ENCODE measurements at regions not wholly inside any gene's neighbourhood (a gene's known extent, or its start where the extent isn't known, plus 50 kb on each side); places are given as distances from the start of the nearest gene placed in this dataset.
"Not testable (repeated sequence)": the region's sequence is repeated elsewhere in the genome, so short reads cannot be mapped to it uniquely, and the experiment has no call there.

- not testable (repeated sequence) for H3K4me3 ChIP-seq (ENCODE audit: insufficient read depth, low read depth, low read length); H3K4me3 Mint-ChIP-seq (ENCODE audit: unreplicated experiment); H3K27me3 ChIP-seq (ENCODE audit: insufficient read depth, low read length); H3K9me3 ChIP-seq (ENCODE audit: insufficient read depth, low read depth, low read length); H3K79me2 ChIP-seq (ENCODE audit: insufficient read depth, low read length); H3K4me2 ChIP-seq (ENCODE audit: low read length); H3K36me3 ChIP-seq (ENCODE audit: insufficient read depth, low read length); H3K4me1 Mint-ChIP-seq (ENCODE audit: low read depth, unreplicated experiment); DNase-seq (ENCODE audit: low read depth); H3K9me3 Mint-ChIP-seq (ENCODE audit: unreplicated experiment); H3K9ac ChIP-seq (ENCODE audit: low read length); H3K27ac Mint-ChIP-seq (ENCODE audit: unreplicated experiment); H3K4me1 ChIP-seq (ENCODE audit: insufficient read depth, low read length); H4K20me1 ChIP-seq (ENCODE audit: insufficient read depth, low read length); H3K27ac ChIP-seq (ENCODE audit: low read depth, low read length); FAIRE-seq; H3K36me3 Mint-ChIP-seq (ENCODE audit: low read depth, unreplicated experiment); H2AFZ ChIP-seq (ENCODE audit: low read depth, low read length)
- H3K27me3 Mint-ChIP-seq (ENCODE audit: low read depth, unreplicated experiment): peaks cover 12% of the 10 kb centered on the region
These were observed 171.5 kb downstream of the UNC5CL start for GRCh38 chr6:40867527-40867926.

GRCh38 chr6:40865259-40865658 is 173.8 kb downstream of the UNC5CL start:
- DNase-seq (ENCODE audit: low read depth); H3K4me3 ChIP-seq (ENCODE audit: insufficient read depth, low read depth, low read length); H3K27me3 ChIP-seq (ENCODE audit: insufficient read depth, low read length); H3K9me3 Mint-ChIP-seq (ENCODE audit: unreplicated experiment); FAIRE-seq; H3K36me3 ChIP-seq (ENCODE audit: insufficient read depth, low read length); H3K27me3 Mint-ChIP-seq (ENCODE audit: low read depth, unreplicated experiment); H3K4me3 Mint-ChIP-seq (ENCODE audit: unreplicated experiment); H4K20me1 ChIP-seq (ENCODE audit: insufficient read depth, low read length); H3K79me2 ChIP-seq (ENCODE audit: insufficient read depth, low read length); H2AFZ ChIP-seq (ENCODE audit: low read depth, low read length); H3K9me3 ChIP-seq (ENCODE audit: insufficient read depth, low read depth, low read length); H3K4me1 ChIP-seq (ENCODE audit: insufficient read depth, low read length); H3K27ac ChIP-seq (ENCODE audit: low read depth, low read length); H3K4me1 Mint-ChIP-seq (ENCODE audit: low read depth, unreplicated experiment); H3K27ac Mint-ChIP-seq (ENCODE audit: unreplicated experiment); H3K36me3 Mint-ChIP-seq (ENCODE audit: low read depth, unreplicated experiment); H3K4me2 ChIP-seq (ENCODE audit: low read length); H3K9ac ChIP-seq (ENCODE audit: low read length): not testable (repeated sequence)

GRCh38 chr6:40860443-40860842 is 178.6 kb downstream of the UNC5CL start:
- Histone ChIP-seq H3K9me3 (ENCODE audit: insufficient read depth, low read depth, low read length) (no peaks in the 10 kb centered on the region), H3K4me1 (ENCODE audit: insufficient read depth, low read length) (no peaks in the 10 kb centered on the region), H4K20me1 (ENCODE audit: insufficient read depth, low read length) (no peaks in the 10 kb centered on the region), H3K4me2 (ENCODE audit: low read length) (no peak overlapping the region), H3K4me3 (ENCODE audit: insufficient read depth, low read depth, low read length) (no peak overlapping the region), H3K36me3 (ENCODE audit: insufficient read depth, low read length) (no peaks in the 10 kb centered on the region), H3K79me2 (ENCODE audit: insufficient read depth, low read length) (no peaks in the 10 kb centered on the region), H3K27ac (ENCODE audit: low read depth, low read length) (no peak overlapping the region), H3K9ac (ENCODE audit: low read length) (no peak overlapping the region), H3K27me3 (ENCODE audit: insufficient read depth, low read length) (no peaks in the 10 kb centered on the region), H2AFZ (ENCODE audit: low read depth, low read length) (no peak overlapping the region)
- DNase-seq (ENCODE audit: low read depth) (no peak), FAIRE-seq (no peak)
- peaks cover 8% of the 10 kb centered on the region for H3K4me1 Mint-ChIP-seq (ENCODE audit: low read depth, unreplicated experiment)
- TF ChIP-seq CTCF (IDR thresholded peaks at IDR 0.05; ENCODE audit: insufficient read depth, low read depth, low read length) (no peak), EZH2 (IDR thresholded peaks at IDR 0.05; ENCODE audit: insufficient read depth, low read length) (no peak)
- peaks cover 3% of the 10 kb centered on the region for H3K27me3 Mint-ChIP-seq (ENCODE audit: low read depth, unreplicated experiment)
- H3K9me3 Mint-ChIP-seq (ENCODE audit: unreplicated experiment): peaks cover 6% of the 10 kb centered on the region
- H3K36me3 Mint-ChIP-seq (ENCODE audit: low read depth, unreplicated experiment): no peaks in the 10 kb centered on the region
- no peak overlapping the region for H3K27ac Mint-ChIP-seq (ENCODE audit: unreplicated experiment)
- no peak overlapping the region for H3K4me3 Mint-ChIP-seq (ENCODE audit: unreplicated experiment)

- no peak overlapping the region for H3K27ac ChIP-seq (ENCODE audit: low read depth, low read length)
- H3K9me3 ChIP-seq (ENCODE audit: insufficient read depth, low read depth, low read length): no peaks in the 10 kb centered on the region
- peak overlapping the region; percentile 77 for H3K27ac Mint-ChIP-seq (ENCODE audit: unreplicated experiment)
- H3K9me3 Mint-ChIP-seq (ENCODE audit: unreplicated experiment): peaks cover 12% of the 10 kb centered on the region
- no peaks in the 10 kb centered on the region for H3K36me3 ChIP-seq (ENCODE audit: insufficient read depth, low read length)
- DNase-seq (ENCODE audit: low read depth): no peak
- H3K4me3 ChIP-seq (ENCODE audit: insufficient read depth, low read depth, low read length): no peak overlapping the region
- H3K4me1 ChIP-seq (ENCODE audit: insufficient read depth, low read length): no peaks in the 10 kb centered on the region
- H3K79me2 ChIP-seq (ENCODE audit: insufficient read depth, low read length): no peaks in the 10 kb centered on the region
- no peaks in the 10 kb centered on the region for H3K27me3 ChIP-seq (ENCODE audit: insufficient read depth, low read length)
- TF ChIP-seq EZH2 (IDR thresholded peaks at IDR 0.05; ENCODE audit: insufficient read depth, low read length) (no peak), CTCF (IDR thresholded peaks at IDR 0.05; ENCODE audit: insufficient read depth, low read depth, low read length) (no peak)
- no peak overlapping the region for H3K4me3 Mint-ChIP-seq (ENCODE audit: unreplicated experiment)
- no peaks in the 10 kb centered on the region for H3K36me3 Mint-ChIP-seq (ENCODE audit: low read depth, unreplicated experiment)
- H3K27me3 Mint-ChIP-seq (ENCODE audit: low read depth, unreplicated experiment): peaks cover 3% of the 10 kb centered on the region
- no peaks in the 10 kb centered on the region for H4K20me1 ChIP-seq (ENCODE audit: insufficient read depth, low read length)
- H2AFZ ChIP-seq (ENCODE audit: low read depth, low read length): no peak overlapping the region
- FAIRE-seq: no peak
- peaks cover 8% of the 10 kb centered on the region for H3K4me1 Mint-ChIP-seq (ENCODE audit: low read depth, unreplicated experiment)
- no peak overlapping the region for H3K9ac ChIP-seq (ENCODE audit: low read length)
- no peak overlapping the region for H3K4me2 ChIP-seq (ENCODE audit: low read length)
These were observed 182.8 kb downstream of the UNC5CL start for GRCh38 chr6:40856271-40856670.

All from astrocyte (in vitro differentiated cells and primary cell).